ENCODE measurements at regions not wholly inside any gene's neighbourhood (a gene's known extent, or its start where the extent isn't known, plus 50 kb on each side); places are given as distances from the start of the nearest gene placed in this dataset.

DNA sequence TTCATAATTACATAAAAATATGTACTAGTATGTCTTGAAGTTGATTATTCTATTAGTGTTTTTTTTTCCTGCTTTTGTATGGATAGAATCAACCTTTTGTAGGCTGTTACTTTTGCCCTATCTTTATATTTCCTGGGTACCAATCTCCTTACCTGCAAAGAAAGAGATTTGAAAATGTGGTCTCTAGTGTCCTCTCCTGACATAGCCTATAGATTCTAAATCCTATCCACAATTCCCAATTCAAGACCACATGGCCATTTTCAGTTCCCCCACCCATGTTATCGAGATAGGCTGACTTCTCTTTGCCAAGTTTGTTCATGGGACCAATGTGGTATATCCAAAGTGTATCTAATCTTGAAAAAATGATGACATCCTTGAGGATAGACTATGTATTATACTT is 269.4 kb upstream of the SEMA3D start:
- DNase-seq (ENCODE audit: low read depth), result no peak
- TF ChIP-seq, protein P1, sequence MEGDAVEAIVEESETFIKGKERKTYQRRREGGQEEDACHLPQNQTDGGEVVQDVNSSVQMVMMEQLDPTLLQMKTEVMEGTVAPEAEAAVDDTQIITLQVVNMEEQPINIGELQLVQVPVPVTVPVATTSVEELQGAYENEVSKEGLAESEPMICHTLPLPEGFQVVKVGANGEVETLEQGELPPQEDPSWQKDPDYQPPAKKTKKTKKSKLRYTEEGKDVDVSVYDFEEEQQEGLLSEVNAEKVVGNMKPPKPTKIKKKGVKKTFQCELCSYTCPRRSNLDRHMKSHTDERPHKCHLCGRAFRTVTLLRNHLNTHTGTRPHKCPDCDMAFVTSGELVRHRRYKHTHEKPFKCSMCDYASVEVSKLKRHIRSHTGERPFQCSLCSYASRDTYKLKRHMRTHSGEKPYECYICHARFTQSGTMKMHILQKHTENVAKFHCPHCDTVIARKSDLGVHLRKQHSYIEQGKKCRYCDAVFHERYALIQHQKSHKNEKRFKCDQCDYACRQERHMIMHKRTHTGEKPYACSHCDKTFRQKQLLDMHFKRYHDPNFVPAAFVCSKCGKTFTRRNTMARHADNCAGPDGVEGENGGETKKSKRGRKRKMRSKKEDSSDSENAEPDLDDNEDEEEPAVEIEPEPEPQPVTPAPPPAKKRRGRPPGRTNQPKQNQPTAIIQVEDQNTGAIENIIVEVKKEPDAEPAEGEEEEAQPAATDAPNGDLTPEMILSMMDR (IDR thresholded peaks at IDR 0.05; ENCODE audit: insufficient read depth, low read depth, low read length, missing control alignments), result no peak
- H3K4me3 ChIP-seq (ENCODE audit: low read length), result no peak overlapping the region

DNA sequence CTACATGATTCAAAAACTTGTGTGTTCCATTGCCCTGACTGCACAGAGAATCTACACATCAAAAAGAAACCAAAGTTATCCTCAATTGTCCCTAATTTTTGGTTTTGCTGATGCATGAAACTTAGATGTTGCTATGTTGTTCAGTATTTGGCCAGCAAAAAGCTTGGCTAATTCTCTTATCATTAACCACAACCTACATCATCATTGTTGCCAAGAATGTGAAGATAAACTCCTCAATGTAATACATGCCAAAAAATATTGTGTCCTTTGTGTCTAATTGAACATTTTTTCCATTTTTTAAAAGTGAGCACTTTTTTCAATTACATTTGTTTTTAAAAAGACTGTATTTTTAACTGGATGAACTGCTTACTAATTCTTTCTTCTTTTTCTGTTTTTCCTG is 268.0 kb upstream of the SEMA3D start:
- H3K4me3 ChIP-seq (ENCODE audit: low read length), result no peak overlapping the region
- TF ChIP-seq, protein P1 (IDR thresholded peaks at IDR 0.05; ENCODE audit: insufficient read depth, low read depth, low read length, missing control alignments), result no peak
- DNase-seq (ENCODE audit: low read depth), result no peak

DNA sequence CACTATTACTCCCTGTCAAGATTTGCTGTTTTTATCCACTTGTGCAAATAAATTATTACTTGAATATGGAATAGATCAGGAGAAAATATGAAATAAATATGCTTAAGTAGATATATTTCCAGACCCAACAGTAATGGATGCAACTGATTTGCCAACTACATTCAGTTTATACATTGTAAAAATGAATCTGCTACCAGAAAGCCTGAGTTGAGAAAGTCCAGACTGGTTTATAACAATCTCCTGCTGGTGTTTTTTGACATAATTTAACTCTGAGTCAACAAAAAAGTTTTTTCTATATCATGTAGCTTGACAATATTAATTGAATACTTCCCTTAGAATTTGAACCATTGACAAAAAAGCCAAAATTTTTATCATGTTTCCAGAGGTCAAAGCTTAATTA is 265.8 kb upstream of the SEMA3D start:
- TF ChIP-seq, protein P1 (IDR thresholded peaks at IDR 0.05; ENCODE audit: insufficient read depth, low read depth, low read length, missing control alignments), result no peak
- no peak for DNase-seq (ENCODE audit: low read depth)
- no peak overlapping the region for H3K4me3 ChIP-seq (ENCODE audit: low read length)

DNA sequence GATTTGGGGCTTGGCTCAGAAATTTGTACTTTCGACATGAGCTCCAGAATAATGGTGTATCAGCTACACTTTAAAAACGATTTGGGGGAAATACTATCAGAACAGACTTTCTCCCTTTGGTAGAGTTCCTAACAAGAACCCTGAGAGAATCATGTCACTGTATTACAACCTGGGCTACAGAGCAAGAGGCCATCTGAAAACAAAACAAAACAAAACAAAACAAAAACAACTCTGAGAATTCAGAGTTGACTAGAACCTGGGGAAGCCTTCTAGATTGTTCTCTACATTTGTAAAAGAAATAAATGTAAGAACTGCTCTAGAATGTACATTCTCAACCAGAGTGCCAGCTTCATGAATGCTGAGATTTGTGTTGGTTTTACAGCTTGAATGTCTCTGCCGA is 262.6 kb upstream of the SEMA3D start:
- DNase-seq (ENCODE audit: low read depth), result no peak
- TF ChIP-seq, protein P1 (IDR thresholded peaks at IDR 0.05; ENCODE audit: insufficient read depth, low read depth, low read length, missing control alignments), result no peak
- no peak overlapping the region for H3K4me3 ChIP-seq (ENCODE audit: low read length)

DNA sequence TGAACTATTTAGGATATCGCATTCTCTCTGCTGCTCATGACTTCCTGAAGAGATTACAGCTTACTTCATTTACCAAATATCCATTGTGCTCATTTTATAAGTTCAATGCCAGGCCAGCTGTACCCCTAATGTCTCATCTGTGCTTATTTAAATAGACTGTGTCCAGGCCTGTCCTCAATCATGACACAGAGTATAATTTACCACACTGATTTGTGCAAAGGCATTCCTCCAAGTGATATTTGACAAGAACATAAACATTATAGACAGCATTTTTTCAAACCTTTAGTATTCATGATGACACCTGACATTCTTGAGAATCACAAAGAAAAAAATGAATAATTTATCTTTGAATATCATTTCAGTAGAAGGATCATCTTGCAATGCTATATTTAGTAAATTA is 260.1 kb upstream of the SEMA3D start:
- TF ChIP-seq, protein P1 (IDR thresholded peaks at IDR 0.05; ENCODE audit: insufficient read depth, low read depth, low read length, missing control alignments), result no peak
- DNase-seq (ENCODE audit: low read depth), result peak; percentile 37
- no peak overlapping the region for H3K4me3 ChIP-seq (ENCODE audit: low read length)

DNA sequence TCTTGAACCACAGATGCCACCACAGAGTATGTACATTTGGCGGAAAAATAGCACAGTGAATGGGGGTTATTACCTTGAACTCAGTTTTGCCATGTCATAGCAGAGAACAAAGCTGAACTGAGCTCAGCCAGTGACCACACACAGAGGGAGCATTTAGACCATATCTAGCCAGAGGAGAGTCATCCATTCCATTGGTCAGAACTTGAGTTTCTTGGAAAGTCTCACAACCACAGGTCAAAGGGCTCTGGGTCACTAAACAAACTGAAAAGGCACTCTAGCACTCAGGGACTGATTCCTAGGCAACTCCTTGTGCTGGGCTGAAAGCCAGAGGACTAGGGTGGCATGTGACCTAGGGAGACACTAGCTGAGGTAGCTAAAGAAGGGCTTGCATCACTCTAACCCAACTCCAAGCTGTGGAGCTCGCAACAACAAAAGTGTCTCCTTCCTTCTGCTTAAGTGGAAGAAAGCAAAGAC is 239.7 kb upstream of the SEMA3D start:
- TF ChIP-seq, protein P1 (IDR thresholded peaks at IDR 0.05; ENCODE audit: insufficient read depth, low read depth, low read length, missing control alignments), result no peak
- no peak overlapping the region for H3K4me3 ChIP-seq (ENCODE audit: low read length)
- no peak for DNase-seq (ENCODE audit: low read depth)

DNA sequence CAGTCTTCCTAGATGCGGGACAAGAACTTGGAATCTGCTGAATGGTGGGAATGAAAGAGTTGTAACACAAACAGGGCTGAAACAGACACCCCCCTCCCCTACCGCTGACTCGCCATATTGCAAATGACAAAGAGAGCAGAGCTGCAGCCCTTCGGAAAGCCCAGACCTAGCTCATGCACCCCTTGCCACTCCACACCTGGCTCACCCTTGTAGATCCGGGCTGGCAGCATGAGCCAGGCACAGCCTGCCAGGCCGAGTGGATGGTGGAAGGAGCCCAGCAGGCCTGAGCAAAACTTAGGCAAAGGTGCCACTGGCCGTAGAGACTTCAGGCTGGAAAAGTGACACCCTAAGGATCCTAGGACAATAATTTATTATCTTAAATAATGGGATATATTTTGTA is 237.4 kb upstream of the SEMA3D start:
- TF ChIP-seq, protein P1 (IDR thresholded peaks at IDR 0.05; ENCODE audit: insufficient read depth, low read depth, low read length, missing control alignments), result no peak
- no peak for DNase-seq (ENCODE audit: low read depth)

More for the DNA sequence above, 237.4 kb upstream of the SEMA3D start:
- H3K4me3 ChIP-seq (ENCODE audit: low read length), result no peak overlapping the region

Data from epithelial cell of esophagus (primary cell).